AG10803 (cell line): ENCODE measurements at regions not wholly inside any gene's neighbourhood (a gene's known extent, or its start where the extent isn't known, plus 50 kb on each side); places are given as distances from the start of the nearest gene placed in this dataset.

Experiments used
- DNase-seq: peaks from one replicate; pipeline ENCODE4 v3.0.0; 2010; ENCODE audit warnings: low read depth
- H3K4me3 ChIP-seq: 2 replicates; pipeline ENCODE4 v1.5.1; 2011; ENCODE audit warnings: mild to moderate bottlenecking, low read length, control low read depth
- TF ChIP-seq, protein P1 (sequence below): conservative IDR thresholded peaks from 2 replicates; pipeline ENCODE4 v1.5.1; 2011; ENCODE audit warnings: mild to moderate bottlenecking, low read length, control low read depth, inconsistent platforms

DNA sequence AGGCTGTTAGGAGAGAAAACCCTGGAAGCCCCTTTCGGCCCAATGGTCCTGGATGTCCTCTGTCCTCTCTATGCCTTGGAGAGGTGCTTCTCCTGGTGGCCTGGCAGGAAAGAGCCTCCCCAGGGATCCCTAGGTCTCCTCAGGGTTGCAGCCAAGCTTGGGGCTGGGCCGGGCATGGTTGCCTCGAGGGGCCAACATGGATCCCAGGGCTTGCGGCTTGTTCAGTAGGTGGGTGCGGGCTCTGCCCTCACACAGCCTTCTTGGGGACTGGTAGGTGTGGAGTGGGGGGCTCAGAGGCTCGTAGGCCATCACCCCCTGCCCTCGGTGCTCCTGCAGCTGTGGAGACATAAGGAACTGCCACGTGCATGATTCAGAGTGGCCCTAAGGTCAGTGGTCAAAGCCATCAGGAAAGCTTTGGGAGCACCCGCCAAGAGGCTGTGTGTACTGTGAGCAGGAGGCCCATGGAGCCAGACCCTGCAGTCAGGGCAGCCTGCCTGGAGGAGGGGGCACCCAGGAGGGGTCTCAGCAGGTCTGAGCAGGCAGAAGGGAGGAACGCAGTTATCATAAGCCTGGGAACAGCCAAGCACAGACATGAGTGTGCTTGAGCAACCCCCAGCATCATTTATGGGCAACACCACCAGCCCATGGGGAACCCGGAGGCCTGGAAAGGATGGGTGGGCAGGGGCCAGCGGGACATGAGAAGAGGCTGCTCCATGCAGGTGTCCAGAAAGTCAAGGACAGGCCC, 231.0 kb downstream of the GLI2 start:
- DNase-seq, result no peak
- no peak overlapping the region for H3K4me3 ChIP-seq
- TF ChIP-seq, protein P1, sequence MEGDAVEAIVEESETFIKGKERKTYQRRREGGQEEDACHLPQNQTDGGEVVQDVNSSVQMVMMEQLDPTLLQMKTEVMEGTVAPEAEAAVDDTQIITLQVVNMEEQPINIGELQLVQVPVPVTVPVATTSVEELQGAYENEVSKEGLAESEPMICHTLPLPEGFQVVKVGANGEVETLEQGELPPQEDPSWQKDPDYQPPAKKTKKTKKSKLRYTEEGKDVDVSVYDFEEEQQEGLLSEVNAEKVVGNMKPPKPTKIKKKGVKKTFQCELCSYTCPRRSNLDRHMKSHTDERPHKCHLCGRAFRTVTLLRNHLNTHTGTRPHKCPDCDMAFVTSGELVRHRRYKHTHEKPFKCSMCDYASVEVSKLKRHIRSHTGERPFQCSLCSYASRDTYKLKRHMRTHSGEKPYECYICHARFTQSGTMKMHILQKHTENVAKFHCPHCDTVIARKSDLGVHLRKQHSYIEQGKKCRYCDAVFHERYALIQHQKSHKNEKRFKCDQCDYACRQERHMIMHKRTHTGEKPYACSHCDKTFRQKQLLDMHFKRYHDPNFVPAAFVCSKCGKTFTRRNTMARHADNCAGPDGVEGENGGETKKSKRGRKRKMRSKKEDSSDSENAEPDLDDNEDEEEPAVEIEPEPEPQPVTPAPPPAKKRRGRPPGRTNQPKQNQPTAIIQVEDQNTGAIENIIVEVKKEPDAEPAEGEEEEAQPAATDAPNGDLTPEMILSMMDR, result no peak

DNA sequence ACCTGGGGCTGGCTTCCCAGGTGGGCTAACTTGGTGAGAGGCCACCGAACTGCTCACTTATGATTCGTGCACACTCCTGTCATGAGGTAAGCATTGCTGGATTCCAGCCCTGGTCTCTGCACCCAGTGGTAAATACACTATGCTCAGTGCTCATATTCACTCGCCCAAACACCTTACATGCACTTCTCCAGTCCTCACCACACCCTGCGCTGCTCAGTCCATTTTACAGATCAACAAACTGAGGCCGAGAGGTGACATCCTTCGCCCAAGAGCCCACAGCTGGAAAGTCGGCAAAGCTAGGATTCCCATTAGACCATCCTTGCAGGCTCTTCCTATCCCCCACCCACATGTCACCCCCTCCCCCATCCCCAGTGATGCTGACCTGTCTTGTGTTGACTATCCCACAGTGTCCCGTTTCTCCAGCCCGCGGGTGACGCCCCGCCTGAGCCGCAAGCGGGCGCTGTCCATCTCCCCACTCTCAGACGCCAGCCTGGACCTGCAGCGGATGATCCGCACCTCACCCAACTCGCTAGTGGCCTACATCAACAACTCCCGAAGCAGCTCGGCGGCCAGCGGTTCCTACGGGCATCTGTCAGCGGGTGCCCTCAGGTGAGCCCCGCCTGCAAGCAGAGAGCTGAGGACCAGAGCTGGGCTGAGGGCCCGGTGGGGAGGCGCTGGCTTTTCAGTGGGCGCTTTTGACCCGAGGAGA, 232.8 kb downstream of the GLI2 start:
- no peak for DNase-seq
- no peak overlapping the region for H3K4me3 ChIP-seq
- TF ChIP-seq, protein P1, result no peak

DNA sequence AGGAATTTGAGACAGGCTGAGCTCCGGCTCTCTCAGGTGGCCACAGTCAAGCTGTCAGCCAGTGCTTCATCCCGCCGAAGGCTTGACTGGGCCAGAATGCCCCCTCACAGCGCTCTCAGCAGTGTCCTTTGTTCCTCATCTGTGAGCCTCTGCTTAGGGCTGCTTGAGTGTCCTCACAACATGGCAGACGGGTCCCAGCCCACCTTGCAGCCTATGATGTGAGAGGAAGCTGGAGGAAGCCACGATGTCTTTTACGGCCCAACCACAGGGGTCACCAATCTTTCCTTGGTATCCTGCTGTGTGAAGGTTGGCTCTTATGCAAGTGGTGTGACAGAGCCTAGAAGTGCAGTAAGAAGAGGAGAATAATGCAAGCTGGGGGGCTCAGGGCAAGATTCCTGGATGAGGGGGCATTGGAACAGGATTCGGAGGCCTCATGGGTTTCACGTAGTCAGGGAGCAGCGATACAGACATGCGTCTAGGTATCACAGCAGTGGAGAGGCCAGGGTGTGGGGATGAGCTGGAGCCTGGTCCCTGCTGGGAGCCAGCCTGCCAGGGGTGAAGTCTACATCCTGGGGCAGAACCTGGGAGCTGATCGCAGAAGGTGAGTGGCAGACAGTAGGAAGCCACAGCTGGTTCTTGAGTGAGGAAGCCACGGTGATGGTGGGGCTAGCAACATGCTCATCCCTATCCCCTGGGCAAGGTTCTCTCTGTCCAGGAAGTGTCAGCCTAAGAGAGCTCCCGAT, 234.1 kb downstream of the GLI2 start:
- TF ChIP-seq, protein P1, result no peak
- no peak overlapping the region for H3K4me3 ChIP-seq
- no peak for DNase-seq

DNA sequence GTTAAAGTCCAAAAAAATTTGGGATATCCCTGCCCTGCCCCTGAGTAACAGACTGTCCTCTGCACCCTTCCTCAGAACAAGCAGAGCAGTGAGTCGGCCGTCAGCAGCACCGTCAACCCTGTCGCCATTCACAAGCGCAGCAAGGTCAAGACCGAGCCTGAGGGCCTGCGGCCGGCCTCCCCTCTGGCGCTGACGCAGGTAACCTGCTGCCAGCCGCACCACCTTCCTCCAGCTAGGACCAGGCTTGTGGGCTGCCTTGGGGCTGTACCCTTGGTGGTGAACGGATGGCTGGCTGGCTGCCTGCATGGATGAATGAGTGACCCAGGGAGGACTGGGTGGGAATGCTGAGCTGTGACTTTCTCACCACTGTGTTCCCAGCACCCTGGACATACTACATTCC, 236.2 kb downstream of the GLI2 start:
- no peak overlapping the region for H3K4me3 ChIP-seq
- DNase-seq, result no peak
- TF ChIP-seq, protein P1, result no peak

DNA sequence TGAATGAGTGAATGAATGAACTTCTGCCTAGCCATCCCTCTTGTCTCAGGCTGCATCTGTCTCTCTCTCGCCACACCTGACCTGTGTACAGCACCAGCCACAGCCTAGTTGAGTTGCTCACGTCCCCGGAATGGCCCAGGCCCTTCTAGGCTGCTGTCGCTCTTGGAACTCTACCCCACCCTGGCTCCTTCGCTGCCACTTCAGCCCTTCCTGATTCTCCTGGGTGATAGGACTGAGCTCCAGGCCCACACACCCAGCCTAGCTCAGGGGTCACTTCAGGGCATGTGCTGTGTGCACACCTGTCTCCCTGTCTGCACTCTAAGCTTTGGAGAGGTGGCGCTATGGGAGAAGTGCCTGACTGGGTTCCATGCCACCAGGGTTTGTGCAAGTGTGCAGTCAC, 236.6 kb downstream of the GLI2 start:
- H3K4me3 ChIP-seq, result no peak overlapping the region
- no peak for DNase-seq
- TF ChIP-seq, protein P1, result no peak

DNA sequence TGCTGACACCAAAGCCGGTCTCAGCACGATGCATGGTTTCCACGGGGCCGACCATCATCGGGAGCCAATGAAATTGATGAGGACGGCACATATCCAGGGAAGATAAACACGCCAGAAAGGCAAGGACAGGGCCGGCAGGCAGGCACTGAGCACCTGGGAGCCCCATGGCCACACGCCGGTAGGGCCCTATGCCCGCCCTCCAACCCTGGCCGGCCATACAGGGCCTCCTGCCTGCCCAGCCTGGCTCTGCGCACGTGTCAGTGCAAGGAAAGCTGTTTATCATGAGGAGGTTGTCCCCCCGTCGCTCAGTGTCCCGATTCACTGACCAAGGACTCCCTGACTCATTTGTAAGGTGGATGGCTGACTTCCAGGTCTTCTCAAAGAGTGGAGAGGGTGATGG, 237.5 kb downstream of the GLI2 start:
- TF ChIP-seq, protein P1, result no peak
- DNase-seq, result no peak
- no peak overlapping the region for H3K4me3 ChIP-seq
